HG03196 (cell line): ENCODE measurements at regions not wholly inside any gene's neighbourhood (a gene's known extent, or its start where the extent isn't known, plus 50 kb on each side); places are given as distances from the start of the nearest gene placed in this dataset.

Experiments used
- ATAC-seq: cut with Tn5 transposase; IDR thresholded peaks from one replicate; pipeline ENCODE4 v1.9.1; 2021; ENCODE audit not compliant: unreplicated experiment

GRCh38 chr5:145510769-145511168 lies 324.4 kb downstream of the PRELID2 start:
- ATAC-seq, result no peak

DNA sequence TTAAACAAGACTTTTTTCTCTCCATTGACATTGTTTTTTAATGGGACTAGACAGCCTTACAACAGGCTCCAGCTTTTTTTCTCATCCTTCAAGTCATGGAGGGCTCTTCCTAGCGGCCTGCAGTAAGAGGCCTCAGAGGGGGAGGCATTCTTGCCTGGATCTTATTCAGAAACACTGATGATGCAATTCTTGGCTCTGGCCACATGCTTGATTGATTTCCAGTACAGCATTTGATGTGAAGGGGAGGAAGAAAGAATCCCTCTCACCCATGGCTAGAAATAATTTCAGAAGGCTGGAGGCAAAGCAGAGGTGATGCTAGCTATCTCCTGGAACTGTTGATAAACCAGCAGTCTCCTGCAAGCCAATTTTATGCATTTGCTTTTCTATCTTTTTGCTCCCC lies 324.8 kb downstream of the PRELID2 start:
- no peak for ATAC-seq

DNA sequence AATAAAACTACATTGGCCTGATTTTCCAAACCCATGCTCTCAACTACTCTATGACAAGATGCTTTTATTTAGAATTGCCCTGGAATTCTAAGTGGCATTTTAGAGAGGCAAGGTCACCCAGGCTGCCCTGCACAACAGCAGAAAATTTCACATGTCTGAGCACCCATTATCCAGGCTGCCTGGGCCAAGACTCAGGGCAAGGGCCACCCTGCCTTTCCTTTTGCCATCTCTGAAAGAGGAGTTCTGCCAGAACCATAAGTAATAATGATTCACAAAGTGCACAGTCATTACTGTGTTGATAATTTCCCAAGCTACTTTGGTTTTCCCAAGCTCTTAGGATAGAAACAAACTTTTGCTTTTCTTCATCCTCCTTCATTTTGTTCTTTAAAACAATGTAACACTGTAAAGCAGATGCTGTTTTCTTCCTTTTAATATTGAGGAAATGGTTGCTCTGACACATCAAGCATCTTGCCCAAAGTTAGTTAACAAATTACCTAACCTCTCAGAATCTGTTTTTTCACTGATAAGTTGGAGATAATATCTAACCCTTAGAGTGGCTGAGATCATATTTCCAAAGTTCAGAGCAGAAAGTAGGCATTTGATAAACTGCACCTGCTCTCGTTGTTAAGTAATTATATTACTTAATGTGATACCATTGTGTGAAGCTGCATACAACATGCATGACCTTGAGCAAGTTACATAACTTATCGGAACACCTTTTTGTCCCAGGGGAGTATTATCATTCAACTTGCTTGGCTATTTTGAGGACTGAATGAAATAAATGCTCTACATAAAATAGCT lies 325.6 kb downstream of the PRELID2 start:
- ATAC-seq, result no peak

GRCh38 chr5:145506185-145506850 lies 328.8 kb downstream of the PRELID2 start:
- ATAC-seq, result no peak

GRCh38 chr5:145502906-145503305 lies 332.2 kb downstream of the PRELID2 start:
- ATAC-seq, result no peak

DNA sequence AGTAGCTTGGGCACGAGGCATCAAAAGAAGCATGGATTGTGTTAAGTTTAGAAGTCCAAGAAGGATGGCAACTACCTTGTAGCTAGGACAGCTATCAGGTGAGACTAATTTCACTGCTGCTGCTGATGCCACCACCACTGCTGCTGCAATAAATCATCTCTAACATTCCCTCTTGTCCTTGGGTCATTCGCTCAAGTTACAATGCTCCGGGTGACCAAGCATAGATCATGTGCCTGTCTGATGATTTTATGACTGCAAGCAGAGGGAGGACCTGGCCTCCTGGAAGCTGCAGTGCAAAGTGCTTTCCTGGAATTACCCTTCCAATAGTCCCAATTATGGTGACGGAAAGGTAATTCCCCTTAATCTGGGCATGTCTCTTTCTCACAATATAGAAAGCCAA lies 334.4 kb downstream of the PRELID2 start:
- ATAC-seq, result no peak

DNA sequence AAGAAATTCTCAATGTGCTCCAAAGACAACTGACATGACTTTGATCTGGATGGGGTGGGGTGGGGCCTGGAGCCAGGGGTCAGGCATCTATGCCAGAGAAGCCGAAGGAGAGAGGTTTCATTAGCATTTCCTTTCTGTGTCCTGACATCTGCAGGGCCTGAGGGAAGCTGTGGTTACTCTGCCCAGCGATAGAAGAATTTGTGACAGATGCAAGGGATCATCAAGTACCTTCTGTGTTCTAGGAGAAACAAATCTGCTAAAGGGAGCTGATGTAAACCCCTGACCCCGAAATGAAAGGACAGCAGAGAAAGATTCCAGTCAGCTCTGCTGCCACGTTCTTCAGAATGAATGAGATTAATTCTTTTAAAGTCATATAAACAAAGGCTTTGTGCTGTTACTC lies 335.7 kb downstream of the PRELID2 start:
- no peak for ATAC-seq

- no peak for ATAC-seq
Measured at GRCh38 chr5:145497052-145497451, 338.1 kb downstream of the PRELID2 start.

DNA sequence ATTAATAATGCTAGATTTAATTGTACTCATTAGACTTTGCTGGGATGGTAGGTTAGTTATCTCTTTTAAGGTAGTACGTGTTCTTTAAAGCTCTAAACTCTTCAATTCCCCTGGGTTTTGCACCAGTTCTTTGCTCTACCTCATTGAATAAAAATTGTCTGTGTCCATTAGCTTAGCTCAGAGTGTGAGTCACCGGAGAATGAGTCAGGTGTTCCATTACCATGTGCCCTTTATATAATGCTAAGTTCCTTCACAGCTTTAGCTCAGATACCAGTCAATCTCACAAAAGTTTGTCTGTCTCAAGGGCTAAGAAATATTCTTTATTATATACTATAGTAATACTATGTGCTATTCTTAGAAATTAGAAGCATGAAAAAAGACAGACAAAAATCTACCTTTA lies 339.4 kb downstream of the PRELID2 start:
- no peak for ATAC-seq

DNA sequence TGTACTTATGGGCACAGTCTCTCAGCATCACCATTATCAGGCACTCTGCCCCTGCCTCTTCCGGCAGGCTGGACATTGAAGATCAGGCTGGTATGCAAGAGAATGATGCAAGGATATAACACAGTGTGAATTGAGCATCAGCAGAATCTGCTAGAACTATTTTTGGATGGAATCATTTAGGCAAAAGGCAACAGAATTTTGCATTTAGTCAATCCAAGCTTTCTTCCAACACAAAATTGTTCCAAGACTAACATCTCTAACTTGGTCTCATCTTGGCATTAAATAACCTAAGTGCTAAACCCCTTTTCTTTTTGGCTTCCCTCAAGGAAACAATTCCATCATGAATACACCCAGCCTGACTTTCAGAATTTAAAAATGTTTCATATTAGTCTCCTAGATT lies 339.9 kb downstream of the PRELID2 start:
- ATAC-seq, result no peak

- ATAC-seq, result no peak
Measured at GRCh38 chr5:145493435-145493834, 341.7 kb downstream of the PRELID2 start.

GRCh38 chr5:145489516-145489915 lies 345.6 kb downstream of the PRELID2 start:
- ATAC-seq, result no peak

GRCh38 chr5:145484158-145484557 lies 351.0 kb downstream of the PRELID2 start:
- ATAC-seq, result no peak

- no peak for ATAC-seq
Measured at GRCh38 chr5:145483212-145483611, 351.9 kb downstream of the PRELID2 start.

- no peak for ATAC-seq
Measured at GRCh38 chr5:145479857-145480256, 355.3 kb downstream of the PRELID2 start.

DNA sequence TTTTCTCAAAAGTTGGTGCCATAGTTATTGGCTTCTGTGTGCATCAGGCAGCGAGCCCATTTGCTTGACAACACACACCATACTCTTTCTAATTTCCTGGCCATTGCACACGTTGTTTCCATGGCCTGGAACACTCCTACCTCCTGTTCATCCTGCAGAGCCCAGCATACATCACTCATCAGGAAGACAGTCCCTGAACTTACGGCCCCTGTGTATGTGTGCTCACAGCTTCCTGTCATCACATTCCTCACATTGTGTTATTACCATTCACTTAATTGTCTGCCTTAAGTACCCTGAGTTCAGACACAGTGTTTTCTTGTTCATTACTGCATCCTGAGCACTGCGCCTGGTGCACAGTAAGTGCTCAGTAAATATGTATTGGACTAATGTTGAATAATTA lies 355.9 kb downstream of the PRELID2 start:
- ATAC-seq, result no peak

DNA sequence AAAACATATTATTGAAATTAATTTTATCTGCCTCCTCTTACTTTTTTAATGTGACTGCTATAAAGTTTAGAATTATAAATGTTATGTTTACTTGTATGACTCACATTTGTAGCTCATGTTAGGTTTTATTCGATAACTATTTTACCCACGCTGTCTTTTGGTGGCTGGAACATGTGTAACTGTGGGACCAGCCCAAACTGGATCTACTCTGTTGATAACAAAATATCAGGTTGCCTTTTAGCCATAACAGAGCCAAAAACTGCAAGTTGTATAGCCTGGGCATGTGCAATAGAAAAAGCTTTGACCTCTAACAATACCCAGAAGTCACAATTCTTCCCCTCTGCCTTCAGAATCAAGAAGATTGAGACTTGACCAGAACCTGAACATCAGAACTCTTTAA lies 356.5 kb downstream of the PRELID2 start:
- no peak for ATAC-seq

DNA sequence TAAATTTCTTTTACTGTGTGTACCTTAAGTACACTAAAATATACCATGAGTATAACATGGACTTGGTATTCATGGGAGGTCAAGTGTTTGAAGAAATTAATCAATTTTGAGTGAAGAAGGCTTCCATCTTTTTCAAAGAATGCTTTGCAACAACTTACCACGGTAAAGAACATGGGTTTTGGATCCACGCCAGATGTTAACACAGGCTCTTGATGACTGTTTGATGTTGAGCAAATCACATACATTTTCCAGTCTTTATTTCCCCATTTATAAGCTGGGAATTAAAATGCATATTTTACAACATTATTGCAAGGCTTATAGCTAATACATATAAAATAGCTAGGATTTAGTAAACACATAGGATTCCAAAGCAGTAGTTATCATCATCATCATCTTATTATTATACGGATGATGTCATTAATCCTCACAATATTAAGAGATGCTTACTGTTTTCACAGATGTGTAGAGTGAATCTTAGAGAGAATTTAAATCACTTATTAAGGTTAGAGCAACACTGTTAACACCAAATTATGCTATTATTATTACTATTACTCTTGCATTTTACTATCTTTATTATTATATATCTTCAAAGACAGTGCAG lies 362.0 kb downstream of the PRELID2 start:
- ATAC-seq, result no peak

DNA sequence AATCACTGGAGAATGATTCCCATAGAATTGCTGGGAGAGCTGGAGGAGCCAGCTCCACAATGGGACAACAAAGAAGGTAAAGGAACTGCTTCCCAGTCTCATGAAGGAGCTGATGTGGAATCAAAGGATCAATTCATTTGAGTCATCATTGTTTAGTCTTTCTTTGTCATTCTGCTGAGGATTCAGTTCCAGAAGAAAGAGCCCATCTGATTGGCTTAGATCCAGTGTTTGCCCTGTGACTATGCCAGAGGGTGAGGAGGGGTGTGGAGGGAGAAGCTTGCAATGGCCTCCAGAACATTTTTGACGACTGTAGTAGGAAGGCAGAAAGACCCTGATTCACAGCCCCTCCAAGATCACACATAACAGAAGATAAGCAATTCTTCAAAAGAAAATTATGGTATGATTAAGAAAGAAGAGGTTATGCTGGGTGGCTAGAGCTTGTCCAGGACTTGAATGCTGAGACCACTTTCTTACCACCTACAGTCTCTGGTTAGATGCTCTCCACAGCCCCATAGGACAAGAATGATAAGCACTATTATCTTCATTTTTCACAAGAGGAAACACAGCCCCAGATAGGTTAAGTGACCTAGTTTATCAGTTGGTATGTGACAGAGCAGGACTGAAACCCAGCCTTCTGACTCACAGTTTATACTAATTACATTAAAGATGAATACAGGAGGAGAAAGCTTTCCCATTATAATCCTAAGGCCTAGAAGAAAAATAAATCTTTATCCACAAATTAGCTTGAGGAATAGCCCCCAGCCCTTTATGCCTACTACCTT lies 363.1 kb downstream of the PRELID2 start:
- no peak for ATAC-seq

- no peak for ATAC-seq
Measured at GRCh38 chr5:145471026-145471425, 364.1 kb downstream of the PRELID2 start.

GRCh38 chr5:145470396-145470979 lies 364.7 kb downstream of the PRELID2 start:
- no peak for ATAC-seq
